ENCODE measurements at regions not wholly inside any gene's neighbourhood (a gene's known extent, or its start where the extent isn't known, plus 50 kb on each side); places are given as distances from the start of the nearest gene placed in this dataset.

DNA sequence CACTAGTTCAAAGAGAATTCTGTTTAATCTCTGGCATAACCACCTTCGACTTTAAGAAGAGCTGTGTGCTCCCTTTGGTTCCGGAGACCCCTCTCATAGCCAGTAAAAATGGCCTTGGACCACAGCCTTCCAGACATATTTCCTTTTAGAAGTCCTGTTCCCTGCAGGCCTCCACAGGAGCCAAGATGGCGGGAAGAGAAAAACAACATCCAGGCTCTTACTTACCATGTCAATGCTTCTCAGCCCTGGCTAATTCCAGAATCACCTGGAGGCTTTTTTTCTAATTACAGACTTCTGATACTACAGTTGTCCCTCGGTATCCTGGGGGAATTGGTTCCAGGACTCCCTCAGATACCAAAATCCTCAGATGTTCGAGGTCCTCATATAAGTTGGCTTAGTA lies 362.5 kb downstream of the PBX1 start:
- no peaks in the 10 kb centered on the region for H3K36me3 ChIP-seq
- Mint-ChIP-seq H3K27ac (no peak overlapping the region), H3K4me3 (no peak overlapping the region), H3K4me1 (no peaks in the 10 kb centered on the region), H3K27me3 (ENCODE audit: insufficient read depth, low read depth) (peaks cover 5% of the 10 kb centered on the region), H3K9me3 (no peaks in the 10 kb centered on the region), H3K36me3 (no peaks in the 10 kb centered on the region)
- no peak for TF ChIP-seq EZH2 (IDR thresholded peaks at IDR 0.05)
- TF ChIP-seq, protein P1, sequence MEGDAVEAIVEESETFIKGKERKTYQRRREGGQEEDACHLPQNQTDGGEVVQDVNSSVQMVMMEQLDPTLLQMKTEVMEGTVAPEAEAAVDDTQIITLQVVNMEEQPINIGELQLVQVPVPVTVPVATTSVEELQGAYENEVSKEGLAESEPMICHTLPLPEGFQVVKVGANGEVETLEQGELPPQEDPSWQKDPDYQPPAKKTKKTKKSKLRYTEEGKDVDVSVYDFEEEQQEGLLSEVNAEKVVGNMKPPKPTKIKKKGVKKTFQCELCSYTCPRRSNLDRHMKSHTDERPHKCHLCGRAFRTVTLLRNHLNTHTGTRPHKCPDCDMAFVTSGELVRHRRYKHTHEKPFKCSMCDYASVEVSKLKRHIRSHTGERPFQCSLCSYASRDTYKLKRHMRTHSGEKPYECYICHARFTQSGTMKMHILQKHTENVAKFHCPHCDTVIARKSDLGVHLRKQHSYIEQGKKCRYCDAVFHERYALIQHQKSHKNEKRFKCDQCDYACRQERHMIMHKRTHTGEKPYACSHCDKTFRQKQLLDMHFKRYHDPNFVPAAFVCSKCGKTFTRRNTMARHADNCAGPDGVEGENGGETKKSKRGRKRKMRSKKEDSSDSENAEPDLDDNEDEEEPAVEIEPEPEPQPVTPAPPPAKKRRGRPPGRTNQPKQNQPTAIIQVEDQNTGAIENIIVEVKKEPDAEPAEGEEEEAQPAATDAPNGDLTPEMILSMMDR (IDR thresholded peaks at IDR 0.05), result no peak
- TF ChIP-seq EZH2phosphoT487 (IDR thresholded peaks at IDR 0.05), result no peak
- H3K27ac ChIP-seq, result no peak overlapping the region
- no peaks in the 10 kb centered on the region for H3K79me2 ChIP-seq (ENCODE audit: low read depth)
- H3F3A ChIP-seq (ENCODE audit: low read depth), result no peaks in the 10 kb centered on the region
- H2AFZ ChIP-seq (replicated peaks), result no peak overlapping the region
- no peak overlapping the region for H3K4me3 ChIP-seq
- no peaks in the 10 kb centered on the region for H3K27me3 ChIP-seq
- no peaks in the 10 kb centered on the region for H3K9me3 ChIP-seq (ENCODE audit: low read depth)
- H3K9ac ChIP-seq, result no peak overlapping the region
- no peaks in the 10 kb centered on the region for H4K20me1 ChIP-seq (ENCODE audit: low read depth)
- no peaks in the 10 kb centered on the region for H3K4me1 ChIP-seq
- H3K4me2 ChIP-seq, result no peak overlapping the region
- no peak for DNase-seq (ENCODE audit: low spot score)

GRCh38 chr1:164918140-164918539 lies 359.2 kb downstream of the PBX1 start:
- DNase-seq (ENCODE audit: low spot score), result no peak
- Mint-ChIP-seq H3K9me3 (no peaks in the 10 kb centered on the region), H3K36me3 (no peaks in the 10 kb centered on the region), H3K27ac (no peak overlapping the region), H3K4me3 (no peak overlapping the region), H3K4me1 (no peaks in the 10 kb centered on the region), H3K27me3 (ENCODE audit: insufficient read depth, low read depth) (peaks cover 3% of the 10 kb centered on the region)
- H3F3A ChIP-seq (ENCODE audit: low read depth), result no peaks in the 10 kb centered on the region
- TF ChIP-seq EZH2phosphoT487 (IDR thresholded peaks at IDR 0.05), result no peak
- TF ChIP-seq, protein P1 (IDR thresholded peaks at IDR 0.05), result no peak
- TF ChIP-seq EZH2 (IDR thresholded peaks at IDR 0.05), result no peak
- H3K27ac ChIP-seq, result no peak overlapping the region
- no peak overlapping the region for H3K9ac ChIP-seq
- no peaks in the 10 kb centered on the region for H3K4me1 ChIP-seq
- H3K9me3 ChIP-seq (ENCODE audit: low read depth), result no peaks in the 10 kb centered on the region
- no peak overlapping the region for H3K4me3 ChIP-seq
- no peaks in the 10 kb centered on the region for H3K36me3 ChIP-seq
- H2AFZ ChIP-seq (replicated peaks), result no peak overlapping the region
- H4K20me1 ChIP-seq (ENCODE audit: low read depth), result no peaks in the 10 kb centered on the region
- no peaks in the 10 kb centered on the region for H3K79me2 ChIP-seq (ENCODE audit: low read depth)
- no peak overlapping the region for H3K4me2 ChIP-seq
- H3K27me3 ChIP-seq, result no peaks in the 10 kb centered on the region

DNA sequence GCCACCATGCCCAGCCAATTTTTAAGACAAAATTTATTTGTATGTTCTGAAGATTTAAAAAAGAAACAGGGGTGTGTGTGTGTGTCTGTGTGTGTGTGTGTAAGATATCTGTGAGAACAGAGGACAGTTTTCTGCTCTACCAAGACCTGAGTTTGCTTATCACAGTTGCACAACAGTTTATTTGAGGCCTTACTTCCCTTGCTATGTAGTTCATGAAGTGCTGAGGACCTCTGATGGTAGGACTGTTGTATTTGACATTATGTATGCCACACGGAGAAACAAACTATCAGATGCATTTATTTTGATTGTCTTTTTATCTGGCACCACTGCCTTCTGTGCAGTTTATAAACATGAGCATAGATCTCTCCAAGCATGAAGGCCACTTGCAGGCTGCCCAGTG lies 355.2 kb downstream of the PBX1 start:
- H3K27ac Mint-ChIP-seq, result no peak overlapping the region

More for the DNA sequence above, 355.2 kb downstream of the PBX1 start:
- Histone ChIP-seq H3K9me3 (ENCODE audit: low read depth) (no peaks in the 10 kb centered on the region), H3K4me3 (no peak overlapping the region), H3K9ac (no peak overlapping the region), H4K20me1 (ENCODE audit: low read depth) (no peaks in the 10 kb centered on the region), H3K27me3 (no peaks in the 10 kb centered on the region), H2AFZ (replicated peaks) (no peak overlapping the region), H3F3A (ENCODE audit: low read depth) (no peaks in the 10 kb centered on the region), H3K27ac (no peak overlapping the region), H3K36me3 (no peaks in the 10 kb centered on the region), H3K4me1 (no peaks in the 10 kb centered on the region), H3K79me2 (ENCODE audit: low read depth) (no peaks in the 10 kb centered on the region), H3K4me2 (no peak overlapping the region)
- Mint-ChIP-seq H3K4me1 (peaks cover 2% of the 10 kb centered on the region), H3K4me3 (no peak overlapping the region), H3K9me3 (no peaks in the 10 kb centered on the region), H3K27me3 (ENCODE audit: insufficient read depth, low read depth) (peaks cover 3% of the 10 kb centered on the region), H3K36me3 (no peaks in the 10 kb centered on the region)
- no peak for DNase-seq (ENCODE audit: low spot score)
- TF ChIP-seq EZH2phosphoT487 (IDR thresholded peaks at IDR 0.05) (no peak), EZH2 (IDR thresholded peaks at IDR 0.05) (no peak)
- TF ChIP-seq, protein P1 (IDR thresholded peaks at IDR 0.05), result no peak
